VCaP (cell line): ENCODE measurements at regions not wholly inside any gene's neighbourhood (a gene's known extent, or its start where the extent isn't known, plus 50 kb on each side); places are given as distances from the start of the nearest gene placed in this dataset.

Experiments used
- H3K27ac ChIP-seq: fragments of 450-650 bp; 2 replicates; pipeline ENCODE4 v1.5.1; 2017
- TF ChIP-seq, protein P1 (sequence below): fragments of 450-650 bp; conservative IDR thresholded peaks from 2 replicates; pipeline ENCODE4 v1.5.1; 2017; ENCODE audit warnings: mild to moderate bottlenecking, moderate library complexity

DNA sequence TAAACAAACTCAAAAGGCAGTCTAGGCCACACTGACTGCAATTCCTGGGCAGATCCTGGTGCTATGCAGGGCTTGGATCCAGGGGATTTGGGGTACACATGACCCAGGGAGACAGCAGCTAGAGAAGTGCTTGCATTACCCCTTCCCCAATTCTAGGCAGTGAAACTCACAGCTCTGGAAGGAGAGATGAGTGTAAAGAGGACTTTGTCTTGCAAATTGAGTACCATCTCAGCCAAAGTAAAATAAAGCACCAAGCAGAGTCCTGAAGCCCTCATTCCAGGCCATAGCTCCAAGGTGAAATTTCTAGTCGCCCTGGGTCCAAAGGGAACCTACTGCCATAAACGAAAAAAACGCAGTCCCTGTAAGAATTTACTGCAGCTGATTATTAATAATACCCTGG, 644.9 kb upstream of the FLRT2 start:
- TF ChIP-seq, protein P1, sequence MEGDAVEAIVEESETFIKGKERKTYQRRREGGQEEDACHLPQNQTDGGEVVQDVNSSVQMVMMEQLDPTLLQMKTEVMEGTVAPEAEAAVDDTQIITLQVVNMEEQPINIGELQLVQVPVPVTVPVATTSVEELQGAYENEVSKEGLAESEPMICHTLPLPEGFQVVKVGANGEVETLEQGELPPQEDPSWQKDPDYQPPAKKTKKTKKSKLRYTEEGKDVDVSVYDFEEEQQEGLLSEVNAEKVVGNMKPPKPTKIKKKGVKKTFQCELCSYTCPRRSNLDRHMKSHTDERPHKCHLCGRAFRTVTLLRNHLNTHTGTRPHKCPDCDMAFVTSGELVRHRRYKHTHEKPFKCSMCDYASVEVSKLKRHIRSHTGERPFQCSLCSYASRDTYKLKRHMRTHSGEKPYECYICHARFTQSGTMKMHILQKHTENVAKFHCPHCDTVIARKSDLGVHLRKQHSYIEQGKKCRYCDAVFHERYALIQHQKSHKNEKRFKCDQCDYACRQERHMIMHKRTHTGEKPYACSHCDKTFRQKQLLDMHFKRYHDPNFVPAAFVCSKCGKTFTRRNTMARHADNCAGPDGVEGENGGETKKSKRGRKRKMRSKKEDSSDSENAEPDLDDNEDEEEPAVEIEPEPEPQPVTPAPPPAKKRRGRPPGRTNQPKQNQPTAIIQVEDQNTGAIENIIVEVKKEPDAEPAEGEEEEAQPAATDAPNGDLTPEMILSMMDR, result no peak
- H3K27ac ChIP-seq, result no peak overlapping the region

GRCh38 chr14:84891404-84891803, 638.5 kb upstream of the FLRT2 start:
- TF ChIP-seq, protein P1, result no peak
- H3K27ac ChIP-seq, result no peak overlapping the region

GRCh38 chr14:84894254-84894653, 635.7 kb upstream of the FLRT2 start:
- TF ChIP-seq, protein P1, result no peak

DNA sequence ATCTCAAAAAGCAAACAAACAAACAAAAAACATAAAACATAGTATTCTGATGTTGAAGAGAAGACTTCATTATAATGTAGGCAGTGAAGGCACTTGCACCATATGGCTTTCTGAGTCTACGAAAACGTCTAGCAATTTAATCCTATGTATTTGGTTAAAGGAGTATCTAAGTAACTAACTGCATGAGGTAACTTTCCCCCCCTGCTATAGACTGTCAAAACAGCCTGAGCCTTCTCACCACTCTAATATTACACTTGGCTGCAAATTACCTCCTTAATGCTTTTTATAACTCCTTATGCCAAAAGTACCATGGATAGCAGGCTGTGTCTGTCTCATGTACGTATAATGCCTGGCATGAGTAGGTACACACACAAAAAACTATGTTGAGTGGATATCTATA, 607.6 kb upstream of the FLRT2 start:
- H3K27ac ChIP-seq, result no peak overlapping the region
- TF ChIP-seq, protein P1, result no peak

More at GRCh38 chr14:84894254-84894653, 635.7 kb upstream of the FLRT2 start:
- no peak overlapping the region for H3K27ac ChIP-seq

- TF ChIP-seq, protein P1, result no peak
Measured at GRCh38 chr14:84926656-84927055, 603.3 kb upstream of the FLRT2 start.

GRCh38 chr14:84927096-84927827, 602.7 kb upstream of the FLRT2 start:
- no peak overlapping the region for H3K27ac ChIP-seq
- TF ChIP-seq, protein P1, result no peak

More at GRCh38 chr14:84926656-84927055, 603.3 kb upstream of the FLRT2 start:
- H3K27ac ChIP-seq, result no peak overlapping the region

DNA sequence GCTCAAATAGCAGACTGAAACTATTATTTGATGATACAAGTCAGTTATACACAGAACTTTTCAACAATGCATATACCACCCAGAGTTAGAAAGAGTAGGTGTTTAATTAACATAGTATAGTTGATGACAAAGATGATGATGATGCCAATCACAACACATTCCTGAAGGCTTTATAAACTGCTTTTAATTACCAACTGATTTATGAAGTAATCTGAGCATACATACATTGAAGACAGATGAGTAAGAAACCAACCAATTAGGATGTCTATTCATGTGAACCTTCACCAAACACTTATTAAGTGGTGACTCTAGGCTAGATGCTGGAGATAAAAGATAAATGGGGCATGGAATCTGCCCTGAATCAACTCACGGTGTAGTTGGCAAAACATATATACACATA, 600.9 kb upstream of the FLRT2 start:
- no peak overlapping the region for H3K27ac ChIP-seq
- TF ChIP-seq, protein P1, result no peak
